ENCODE measurements at regions not wholly inside any gene's neighbourhood (a gene's known extent, or its start where the extent isn't known, plus 50 kb on each side); places are given as distances from the start of the nearest gene placed in this dataset.

DNA sequence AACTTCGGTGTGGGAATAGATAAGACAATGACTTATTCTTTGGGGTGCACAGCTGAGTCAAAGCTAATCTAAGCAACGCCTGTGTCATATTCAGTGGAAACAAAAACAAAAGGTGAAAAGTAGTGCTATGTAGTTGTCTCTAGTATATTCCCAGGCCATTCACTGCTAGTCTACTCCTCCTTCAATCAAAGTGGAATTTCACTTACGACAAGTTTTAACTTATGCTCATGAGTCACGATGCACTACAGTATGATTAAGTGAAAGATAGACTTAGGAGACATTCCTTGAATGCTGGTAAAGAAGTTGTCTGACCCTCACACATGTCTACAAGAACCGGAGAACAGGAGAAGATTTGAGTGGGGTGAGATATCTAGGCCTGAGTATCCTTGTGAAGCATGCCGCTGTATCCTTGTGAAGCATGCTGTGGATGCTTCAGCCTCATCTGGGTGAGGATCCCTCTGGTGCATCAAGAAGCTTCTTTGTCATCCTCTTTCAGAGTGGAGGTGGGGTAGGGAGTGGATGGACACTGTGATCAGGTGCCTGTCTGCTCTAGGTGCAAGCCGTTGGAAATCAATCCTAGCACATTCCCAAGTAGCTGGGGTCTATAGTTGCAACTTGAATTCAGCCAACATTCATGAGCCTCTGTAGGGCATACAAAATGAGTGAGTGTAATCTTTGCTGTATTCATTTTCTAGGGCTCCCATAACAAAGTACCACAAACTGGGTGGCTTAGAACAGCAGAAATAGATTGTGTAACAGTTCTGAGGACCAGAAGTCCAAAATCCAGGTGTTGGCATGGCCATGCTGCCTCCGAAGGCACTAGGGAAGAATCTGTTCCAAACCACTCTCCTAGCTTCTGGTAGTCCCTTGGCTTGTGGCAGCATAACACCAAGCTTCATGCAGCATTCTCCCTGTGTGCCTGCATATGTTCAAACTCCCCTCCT, 173.5 kb upstream of the FN1 start:
- TF ChIP-seq, protein P1, sequence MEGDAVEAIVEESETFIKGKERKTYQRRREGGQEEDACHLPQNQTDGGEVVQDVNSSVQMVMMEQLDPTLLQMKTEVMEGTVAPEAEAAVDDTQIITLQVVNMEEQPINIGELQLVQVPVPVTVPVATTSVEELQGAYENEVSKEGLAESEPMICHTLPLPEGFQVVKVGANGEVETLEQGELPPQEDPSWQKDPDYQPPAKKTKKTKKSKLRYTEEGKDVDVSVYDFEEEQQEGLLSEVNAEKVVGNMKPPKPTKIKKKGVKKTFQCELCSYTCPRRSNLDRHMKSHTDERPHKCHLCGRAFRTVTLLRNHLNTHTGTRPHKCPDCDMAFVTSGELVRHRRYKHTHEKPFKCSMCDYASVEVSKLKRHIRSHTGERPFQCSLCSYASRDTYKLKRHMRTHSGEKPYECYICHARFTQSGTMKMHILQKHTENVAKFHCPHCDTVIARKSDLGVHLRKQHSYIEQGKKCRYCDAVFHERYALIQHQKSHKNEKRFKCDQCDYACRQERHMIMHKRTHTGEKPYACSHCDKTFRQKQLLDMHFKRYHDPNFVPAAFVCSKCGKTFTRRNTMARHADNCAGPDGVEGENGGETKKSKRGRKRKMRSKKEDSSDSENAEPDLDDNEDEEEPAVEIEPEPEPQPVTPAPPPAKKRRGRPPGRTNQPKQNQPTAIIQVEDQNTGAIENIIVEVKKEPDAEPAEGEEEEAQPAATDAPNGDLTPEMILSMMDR (IDR thresholded peaks at IDR 0.05): no peak
- no peak for TF ChIP-seq POLR2A (IDR thresholded peaks at IDR 0.05)

All from right lobe of liver (tissue), 4 donors.